Stomach (tissue), 8 donors: ENCODE measurements at regions not wholly inside any gene's neighbourhood (a gene's known extent, or its start where the extent isn't known, plus 50 kb on each side); places are given as distances from the start of the nearest gene placed in this dataset.

ENCODE experiments used
- DNase-seq, 2 donors: peaks; one replicate each; pipeline versions ENCODE4 v3.0.0 to v3.0.0-alpha.2; 2013 to 2019
- H3K27ac ChIP-seq, 5 donors: fragments of 200-600 bp in 4 of 5; sonication (generic) in 4 of 5; one replicate each; pipeline ENCODE4 v1.5.1; 2013 to 2019; ENCODE audit warnings: mild to moderate bottlenecking in 1 of 5, moderate library complexity in 1 of 5
- H3K27me3 ChIP-seq, 3 donors: fragments of 200-600 bp; sonication (generic); one replicate each; pipeline ENCODE4 v1.5.1; 2017 to 2019; ENCODE audit warnings: mixed run types in 1 of 3
- H3K36me3 ChIP-seq, 4 donors: fragments of 200-600 bp; sonication (generic); 1 replicate in 3 of 4; 2 replicates in 1 of 4; pipeline ENCODE4 v1.5.1; 2016 to 2019
- H3K4me1 ChIP-seq, 4 donors: fragments of 200-600 bp; sonication (generic); one replicate each; pipeline ENCODE4 v1.5.1; 2016 to 2019
- H3K4me3 ChIP-seq, 4 donors: fragments of 200-600 bp; sonication (generic) in 3 of 4; one replicate each; pipeline ENCODE4 v1.5.1; 2016 to 2019; ENCODE audit warnings: mild to moderate bottlenecking in 1 of 4
- H3K9me3 ChIP-seq, 4 donors: fragments of 200-600 bp; sonication (generic); one replicate each; pipeline ENCODE4 v1.5.1; 2016 to 2019
- EP300 ChIP-seq: sonication (generic); formaldehyde crosslinking; IDR thresholded peaks from one replicate; pipeline ENCODE4 v1.6.1; 2017; ENCODE audit warnings: antibody characterized with exemption
- POLR2A ChIP-seq, 4 donors: fragments of 450-650 bp; IDR thresholded peaks; one replicate each; pipeline ENCODE4 v1.6.1; 2016; ENCODE audit warnings: antibody characterized with exemption in 4 of 4, control low read depth in 2 of 4, mild to moderate bottlenecking in 1 of 4, moderate library complexity in 1 of 4
- POLR2AphosphoS5 ChIP-seq, 3 donors: sonication (generic); formaldehyde crosslinking; IDR thresholded peaks; one replicate each; pipeline ENCODE4 v1.6.1; 2016; ENCODE audit warnings: antibody characterized with exemption in 3 of 3
- WGBS, 5 donors: extraction: QIAGEN DNeasy Blood & Tissue Kit in 3 of 5; methylation state at CpG; one replicate each; pipeline versions ENCODE4 v1.1.5 to v1.1.7; 2013 to 2018; 5-methylcytosine and 5-hydroxymethylcytosine counted together
- intact Hi-C: fragments of 100-400 bp; cut with DNase I; formaldehyde crosslinking; loops from one replicate; pipeline ENCODE4 v1.15.1; 2023; ENCODE audit warnings: low total_unique reads
- TF ChIP-seq, protein P1 (sequence below), 7 experiments: fragments of 450-650 bp in 4 of 7; fragments of 200-600 bp in 3 of 7; sonication (generic) in 3 of 7; IDR thresholded peaks; one replicate each; pipeline ENCODE4 v1.5.1; 2016 to 2019; ENCODE audit warnings: antibody characterized with exemption in 7 of 7, control low read depth in 2 of 7, mild to moderate bottlenecking in 1 of 7
- donor health status: healthy with polysubstance abuse.
- donor health status: Bipolar disorder and iron deficiency.
- donor health status: healthy.

DNA sequence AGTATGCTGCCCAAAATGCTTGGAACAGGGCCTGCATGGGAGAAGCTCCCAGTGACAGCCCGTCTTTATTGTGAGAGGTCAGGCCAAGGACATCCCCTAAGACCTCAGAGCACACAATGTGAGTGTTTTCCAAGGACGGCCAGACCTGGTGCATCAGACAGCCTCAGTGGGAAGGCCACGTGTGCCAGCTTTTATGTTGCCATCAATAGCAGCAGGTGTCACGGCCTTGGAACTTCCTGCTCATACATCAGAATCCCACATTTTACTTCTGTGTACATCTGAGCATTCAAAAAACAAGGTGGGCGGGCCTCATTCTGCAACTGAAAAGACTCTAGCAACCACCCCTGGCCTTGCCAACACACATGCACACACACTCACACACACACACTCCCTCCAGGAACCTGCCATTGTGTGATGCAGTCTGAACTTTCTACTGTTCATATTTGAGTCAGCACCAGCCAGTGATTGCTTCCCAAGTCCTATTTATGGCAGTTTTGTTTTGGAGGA lies 753.1 kb upstream of the TBX3 start:
- no peak overlapping the region for H3K27ac ChIP-seq
- intact Hi-C loops: no loop called here
- WGBS, 5 donors: 67 to 79% (median 77%) methylated on average over 3 to 5 of the region's 5 CpGs
- no peak overlapping the region for H3K4me3 ChIP-seq
- peak in 1 of 2 donors; percentile 53 for DNase-seq
- no peaks in the 10 kb centered on the region for H3K36me3 ChIP-seq
- TF ChIP-seq POLR2A (IDR thresholded peaks at IDR 0.05) (no peak), POLR2AphosphoS5 (IDR thresholded peaks at IDR 0.05) (no peak), EP300 (no peak)
- TF ChIP-seq, protein P1, sequence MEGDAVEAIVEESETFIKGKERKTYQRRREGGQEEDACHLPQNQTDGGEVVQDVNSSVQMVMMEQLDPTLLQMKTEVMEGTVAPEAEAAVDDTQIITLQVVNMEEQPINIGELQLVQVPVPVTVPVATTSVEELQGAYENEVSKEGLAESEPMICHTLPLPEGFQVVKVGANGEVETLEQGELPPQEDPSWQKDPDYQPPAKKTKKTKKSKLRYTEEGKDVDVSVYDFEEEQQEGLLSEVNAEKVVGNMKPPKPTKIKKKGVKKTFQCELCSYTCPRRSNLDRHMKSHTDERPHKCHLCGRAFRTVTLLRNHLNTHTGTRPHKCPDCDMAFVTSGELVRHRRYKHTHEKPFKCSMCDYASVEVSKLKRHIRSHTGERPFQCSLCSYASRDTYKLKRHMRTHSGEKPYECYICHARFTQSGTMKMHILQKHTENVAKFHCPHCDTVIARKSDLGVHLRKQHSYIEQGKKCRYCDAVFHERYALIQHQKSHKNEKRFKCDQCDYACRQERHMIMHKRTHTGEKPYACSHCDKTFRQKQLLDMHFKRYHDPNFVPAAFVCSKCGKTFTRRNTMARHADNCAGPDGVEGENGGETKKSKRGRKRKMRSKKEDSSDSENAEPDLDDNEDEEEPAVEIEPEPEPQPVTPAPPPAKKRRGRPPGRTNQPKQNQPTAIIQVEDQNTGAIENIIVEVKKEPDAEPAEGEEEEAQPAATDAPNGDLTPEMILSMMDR (IDR thresholded peaks at IDR 0.05): no peak
- H3K27me3 ChIP-seq: no peaks in the 10 kb centered on the region
- no peaks in the 10 kb centered on the region for H3K9me3 ChIP-seq
- H3K4me1 ChIP-seq: no peaks in the 10 kb centered on the region

GRCh38 chr12:115433014-115433634 lies 749.1 kb upstream of the TBX3 start:
- no peak for TF ChIP-seq EP300
- TF ChIP-seq, protein P1 (IDR thresholded peaks at IDR 0.05): no peak
- TF ChIP-seq POLR2AphosphoS5 (IDR thresholded peaks at IDR 0.05): no peak
- TF ChIP-seq POLR2A (IDR thresholded peaks at IDR 0.05): no peak
- intact Hi-C loops: no loop called here
- Histone ChIP-seq H3K4me3 (no peak overlapping the region), H3K27me3 (no peaks in the 10 kb centered on the region), H3K9me3 (no peaks in the 10 kb centered on the region), H3K4me1 (no peaks in the 10 kb centered on the region), H3K36me3 (no peaks in the 10 kb centered on the region), H3K27ac (no peak overlapping the region)
- 61 to 71% (median 67%) methylated on average over 9 of the region's 9 CpGs for WGBS, 5 donors
- no peak for DNase-seq

DNA sequence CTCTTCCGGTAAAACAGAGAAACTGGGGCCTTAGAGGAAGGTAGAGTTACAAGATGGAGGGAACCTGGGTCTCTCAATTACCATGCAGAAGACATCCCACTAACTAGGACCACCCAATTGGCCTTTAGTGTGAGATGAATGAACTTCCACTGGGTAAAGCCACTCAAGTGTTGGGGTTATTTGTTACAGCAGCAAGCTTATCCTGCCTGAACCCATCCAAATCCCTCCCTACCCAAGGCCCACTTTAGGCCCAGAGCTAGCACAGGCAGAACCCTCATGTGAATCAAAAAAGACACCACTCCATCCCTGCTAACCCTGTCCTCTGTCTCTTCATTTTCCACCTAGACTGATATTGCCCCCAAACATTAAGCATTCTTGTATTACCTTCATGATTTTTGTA lies 746.7 kb upstream of the TBX3 start:
- Histone ChIP-seq H3K36me3 (no peaks in the 10 kb centered on the region), H3K4me1 (no peaks in the 10 kb centered on the region), H3K27me3 (no peaks in the 10 kb centered on the region), H3K27ac (no peak overlapping the region), H3K9me3 (no peaks in the 10 kb centered on the region), H3K4me3 (no peak overlapping the region)
- DNase-seq: no peak
- intact Hi-C loops: no loop called here
- TF ChIP-seq, protein P1 (IDR thresholded peaks at IDR 0.05): no peak
- TF ChIP-seq POLR2AphosphoS5 (IDR thresholded peaks at IDR 0.05): no peak
- no peak for TF ChIP-seq EP300
- TF ChIP-seq POLR2A (IDR thresholded peaks at IDR 0.05): no peak
- WGBS, 5 donors: 92 to 100% (median 97%) methylated on average over 1 of the region's 1 CpG

- intact Hi-C loops: no loop called here
- Histone ChIP-seq H3K4me3 (no peak overlapping the region), H3K4me1 (peaks cover 0 to 6% (median 0%) of the 10 kb centered on the region in 4 donors), H3K27me3 (no peaks in the 10 kb centered on the region), H3K9me3 (no peaks in the 10 kb centered on the region), H3K36me3 (no peaks in the 10 kb centered on the region), H3K27ac (no peak overlapping the region)
- TF ChIP-seq POLR2A (IDR thresholded peaks at IDR 0.05) (no peak), POLR2AphosphoS5 (IDR thresholded peaks at IDR 0.05) (no peak), EP300 (no peak)
- TF ChIP-seq, protein P1 (IDR thresholded peaks at IDR 0.05): no peak
- DNase-seq: no peak
These were observed 742.8 kb upstream of the TBX3 start for GRCh38 chr12:115426732-115427131.
